ENCODE measurements at regions not wholly inside any gene's neighbourhood (a gene's known extent, or its start where the extent isn't known, plus 50 kb on each side); places are given as distances from the start of the nearest gene placed in this dataset.
"Not testable (repeated sequence)": the region's sequence is repeated elsewhere in the genome, so short reads cannot be mapped to it uniquely, and the experiment has no call there.

GRCh38 chr2:181737302-181737701, 57.0 kb upstream of the NEUROD1 start:
- not testable (repeated sequence) for DNase-seq

- DNase-seq = no peak
Observed at GRCh38 chr2:181738074-181738473, 57.8 kb upstream of the NEUROD1 start.

GRCh38 chr2:181738563-181738962, 58.2 kb upstream of the NEUROD1 start:
- no peak for DNase-seq

- DNase-seq = no peak
Observed at GRCh38 chr2:181741756-181742155, 61.4 kb upstream of the NEUROD1 start.

GRCh38 chr2:181742361-181742760, 62.0 kb upstream of the NEUROD1 start:
- DNase-seq = no peak

- DNase-seq = no peak
Observed at GRCh38 chr2:181742922-181743722, 62.8 kb upstream of the NEUROD1 start.

GRCh38 chr2:181743723-181744031, 63.4 kb upstream of the NEUROD1 start:
- DNase-seq = no peak

GRCh38 chr2:181745796-181746540, 65.7 kb upstream of the NEUROD1 start:
- no peak for DNase-seq

- DNase-seq = no peak
Observed at GRCh38 chr2:181746844-181747243, 66.5 kb upstream of the NEUROD1 start.

GRCh38 chr2:181750305-181750704, 70.0 kb upstream of the NEUROD1 start:
- no peak for DNase-seq

- DNase-seq = no peak
Observed at GRCh38 chr2:181751266-181752030, 71.1 kb upstream of the NEUROD1 start.

- DNase-seq = no peak
Observed at GRCh38 chr2:181752301-181752700, 72.0 kb upstream of the NEUROD1 start.

GRCh38 chr2:181753686-181754085, 73.4 kb upstream of the NEUROD1 start:
- DNase-seq = no peak

GRCh38 chr2:181754105-181754504, 73.8 kb upstream of the NEUROD1 start:
- DNase-seq = no peak

- no peak for DNase-seq
Observed at GRCh38 chr2:181755181-181755580, 74.9 kb upstream of the NEUROD1 start.

- DNase-seq = no peak
Observed at GRCh38 chr2:181760521-181760920, 80.2 kb upstream of the NEUROD1 start.

GRCh38 chr2:181761175-181761574, 80.9 kb upstream of the NEUROD1 start:
- no peak for DNase-seq

- no peak for DNase-seq
Observed at GRCh38 chr2:181762000-181762399, 81.7 kb upstream of the NEUROD1 start.

- DNase-seq = no peak
Observed at GRCh38 chr2:181762848-181763247, 82.5 kb upstream of the NEUROD1 start.

GRCh38 chr2:181763423-181763822, 83.1 kb upstream of the NEUROD1 start:
- no peak for DNase-seq

- DNase-seq = no peak
Observed at GRCh38 chr2:181764095-181764963, 84.0 kb upstream of the NEUROD1 start.

- DNase-seq = no peak
Observed at GRCh38 chr2:181766129-181766528, 85.8 kb upstream of the NEUROD1 start.

- no peak for DNase-seq
Observed at GRCh38 chr2:181770150-181770549, 89.8 kb upstream of the NEUROD1 start.

All from GDM1 (cell line).